COLO829 (cell line): ENCODE measurements at regions not wholly inside any gene's neighbourhood (a gene's known extent, or its start where the extent isn't known, plus 50 kb on each side); places are given as distances from the start of the nearest gene placed in this dataset.

ENCODE experiments used
- DNase-seq: peaks from one replicate; pipeline ENCODE4 v3.0.0; 2012; ENCODE audit warnings: low spot score

GRCh38 chr2:5990086-5990485 is 297.9 kb downstream of the SOX11 start:
- DNase-seq, result no peak

GRCh38 chr2:5991305-5991968 is 299.3 kb downstream of the SOX11 start:
- DNase-seq, result no peak

GRCh38 chr2:5995832-5996231 is 303.6 kb downstream of the SOX11 start:
- DNase-seq, result no peak

GRCh38 chr2:6008186-6008585 is 316.0 kb downstream of the SOX11 start:
- DNase-seq, result no peak

- DNase-seq, result no peak
These were observed 316.5 kb downstream of the SOX11 start for GRCh38 chr2:6008726-6009125.

- DNase-seq, result no peak
These were observed 318.0 kb downstream of the SOX11 start for GRCh38 chr2:6010163-6010562.

GRCh38 chr2:6011921-6012320 is 319.7 kb downstream of the SOX11 start:
- DNase-seq, result no peak

GRCh38 chr2:6017736-6018286 is 325.6 kb downstream of the SOX11 start:
- DNase-seq, result no peak

GRCh38 chr2:6024229-6024628 is 332.0 kb downstream of the SOX11 start:
- DNase-seq, result no peak

GRCh38 chr2:6024784-6025183 is 332.6 kb downstream of the SOX11 start:
- no peak for DNase-seq

GRCh38 chr2:6025391-6025790 is 333.2 kb downstream of the SOX11 start:
- no peak for DNase-seq

GRCh38 chr2:6027066-6027465 is 334.9 kb downstream of the SOX11 start:
- no peak for DNase-seq

- no peak for DNase-seq
These were observed 339.1 kb downstream of the SOX11 start for GRCh38 chr2:6031200-6031867.

GRCh38 chr2:6036211-6036610 is 344.0 kb downstream of the SOX11 start:
- DNase-seq, result no peak

GRCh38 chr2:6043238-6043637 is 351.1 kb downstream of the SOX11 start:
- no peak for DNase-seq

GRCh38 chr2:6052649-6053048 is 360.5 kb downstream of the SOX11 start:
- no peak for DNase-seq

GRCh38 chr2:6053743-6054142 is 361.6 kb downstream of the SOX11 start:
- no peak for DNase-seq

- DNase-seq, result no peak
These were observed 362.0 kb downstream of the SOX11 start for GRCh38 chr2:6054161-6054671.

- DNase-seq, result no peak
These were observed 368.9 kb downstream of the SOX11 start for GRCh38 chr2:6060992-6061663.

- no peak for DNase-seq
These were observed 372.6 kb downstream of the SOX11 start for GRCh38 chr2:6064757-6065156.

- no peak for DNase-seq
These were observed 373.5 kb downstream of the SOX11 start for GRCh38 chr2:6065703-6066102.

- no peak for DNase-seq
These were observed 374.9 kb downstream of the SOX11 start for GRCh38 chr2:6067089-6067488.

GRCh38 chr2:6067806-6068205 is 375.6 kb downstream of the SOX11 start:
- no peak for DNase-seq
